Retinal pigment epithelial cell (primary cell): ENCODE measurements at regions not wholly inside any gene's neighbourhood (a gene's known extent, or its start where the extent isn't known, plus 50 kb on each side); places are given as distances from the start of the nearest gene placed in this dataset.
"Not testable (repeated sequence)": the region's sequence is repeated elsewhere in the genome, so short reads cannot be mapped to it uniquely, and the experiment has no call there.

ENCODE experiments used
- DNase-seq: peaks from one replicate; pipeline ENCODE4 v3.0.0-alpha.2; 2010; ENCODE audit warnings: low read depth
- H3K4me3 ChIP-seq: 2 replicates; pipeline ENCODE4 v1.5.1; 2011; ENCODE audit warnings: mild to moderate bottlenecking, low read length, control low read depth, moderate library complexity

DNA sequence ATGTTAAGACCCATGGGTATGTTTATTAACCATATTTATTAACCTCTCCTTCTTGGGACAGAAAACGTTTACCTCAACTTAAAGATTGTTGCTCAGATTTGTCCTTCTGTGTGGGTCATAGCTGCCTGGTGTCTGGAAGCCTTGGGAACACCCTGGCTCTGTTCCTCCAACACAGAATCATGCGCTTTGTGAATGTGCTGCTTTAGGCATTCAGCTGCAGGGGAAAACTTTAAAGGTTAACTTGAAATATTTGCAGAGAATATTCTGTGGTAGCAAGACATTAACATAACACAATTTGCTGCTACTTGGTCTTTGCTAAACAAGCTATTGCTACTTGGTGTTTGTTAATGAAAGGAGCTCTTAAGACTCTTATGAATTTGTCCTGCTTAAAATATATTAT, 50.5 kb upstream of the THOC3 start:
- not testable (repeated sequence) for DNase-seq, H3K4me3 ChIP-seq

DNA sequence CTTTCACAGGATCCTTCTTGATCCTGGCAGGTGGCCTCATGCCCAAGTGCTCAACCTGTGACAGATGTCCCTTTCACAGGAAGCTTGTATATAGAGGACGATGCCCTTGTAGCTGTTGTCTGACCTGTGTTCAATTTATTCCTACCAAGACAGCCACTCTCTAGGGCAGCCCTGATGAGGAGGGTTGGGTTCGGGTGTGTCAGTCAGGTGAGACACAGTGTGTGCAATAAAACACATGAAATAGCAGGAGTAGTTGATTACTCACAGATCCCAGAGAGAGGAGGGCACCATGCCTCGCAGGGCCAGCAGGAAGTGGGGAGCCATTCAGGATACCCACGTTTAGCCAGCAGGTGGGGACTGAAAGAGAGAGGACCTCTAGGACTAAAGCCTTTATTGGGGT, 52.7 kb upstream of the THOC3 start:
- not testable (repeated sequence) for DNase-seq, H3K4me3 ChIP-seq

DNA sequence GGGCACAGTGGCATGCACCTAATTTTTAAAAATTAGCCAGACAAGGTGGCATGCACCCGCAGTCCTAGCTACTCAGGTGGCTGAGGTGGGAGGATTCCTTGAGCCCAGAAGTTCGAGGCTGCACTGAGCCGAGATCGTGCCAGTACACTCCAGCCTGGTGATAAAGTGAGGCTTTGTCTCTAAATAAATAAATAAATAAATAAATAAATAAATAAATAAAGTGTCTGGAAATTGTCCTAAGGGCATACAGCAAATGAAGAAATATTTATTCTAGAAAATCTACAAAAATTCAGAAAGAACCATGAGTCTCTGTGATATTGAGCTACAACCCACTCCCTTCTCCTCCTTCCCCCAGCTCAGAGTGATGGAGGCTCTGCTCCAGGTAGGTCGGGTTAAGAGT, 55.4 kb upstream of the THOC3 start:
- H3K4me3 ChIP-seq, DNase-seq: not testable (repeated sequence)

DNA sequence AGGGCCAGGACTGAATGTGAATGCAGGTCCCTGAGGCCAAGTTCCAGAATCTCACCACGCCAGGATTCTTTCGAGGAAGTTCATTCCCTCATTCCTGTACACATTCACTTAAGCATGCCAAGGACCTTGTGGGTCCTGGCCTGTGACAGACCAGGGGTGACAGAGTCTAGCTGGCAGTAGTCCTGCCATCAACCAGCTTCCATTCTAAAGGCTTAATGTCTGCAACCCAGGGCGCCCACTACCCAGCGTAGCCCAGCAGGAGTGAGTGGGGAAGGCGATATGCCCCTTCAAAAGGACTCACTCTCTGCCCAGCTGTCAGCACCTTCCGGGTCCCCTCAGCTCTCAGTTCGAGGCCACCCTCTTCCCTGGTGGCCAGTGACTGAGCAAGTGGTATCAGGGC, 61.3 kb upstream of the THOC3 start:
- not testable (repeated sequence) for DNase-seq, H3K4me3 ChIP-seq

DNA sequence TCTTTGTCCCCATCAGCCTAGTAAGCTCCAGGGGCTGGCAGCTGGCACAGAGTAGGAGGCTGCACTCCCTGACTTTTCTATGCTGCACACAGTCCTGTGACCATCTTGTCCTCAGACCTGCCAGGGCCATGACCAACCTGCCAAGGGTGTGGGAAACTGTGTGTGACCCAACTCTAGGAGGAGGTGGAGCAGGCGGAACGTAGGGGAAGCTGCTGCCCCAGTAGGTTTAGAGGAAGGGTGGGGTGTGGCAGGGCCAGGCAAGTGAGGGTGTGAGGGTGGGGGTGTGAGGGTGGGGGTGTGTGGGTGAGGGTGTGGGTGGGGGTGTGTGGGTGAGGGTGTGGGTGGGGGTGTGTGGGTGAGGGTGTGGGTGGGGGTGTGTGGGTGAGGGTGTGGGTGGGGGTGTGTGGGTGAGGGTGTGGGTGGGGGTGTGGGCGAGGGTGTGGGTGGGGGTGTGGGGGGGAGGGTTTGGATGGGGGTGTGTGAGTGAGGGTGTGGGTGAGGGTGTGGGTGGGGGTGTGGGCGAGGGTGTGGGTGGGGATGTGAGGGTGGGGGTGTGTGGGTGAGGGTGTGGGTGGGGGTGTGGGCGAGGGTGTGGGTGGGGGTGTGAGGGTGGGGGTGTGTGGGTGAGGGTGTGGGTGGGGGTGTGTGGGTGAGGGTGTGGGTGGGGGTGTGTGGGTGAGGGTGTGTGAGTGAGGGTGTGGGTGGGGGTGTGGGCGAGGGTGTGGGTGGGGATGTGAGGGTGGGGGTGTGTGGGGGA, 62.4 kb upstream of the THOC3 start:
- not testable (repeated sequence) for H3K4me3 ChIP-seq, DNase-seq

DNA sequence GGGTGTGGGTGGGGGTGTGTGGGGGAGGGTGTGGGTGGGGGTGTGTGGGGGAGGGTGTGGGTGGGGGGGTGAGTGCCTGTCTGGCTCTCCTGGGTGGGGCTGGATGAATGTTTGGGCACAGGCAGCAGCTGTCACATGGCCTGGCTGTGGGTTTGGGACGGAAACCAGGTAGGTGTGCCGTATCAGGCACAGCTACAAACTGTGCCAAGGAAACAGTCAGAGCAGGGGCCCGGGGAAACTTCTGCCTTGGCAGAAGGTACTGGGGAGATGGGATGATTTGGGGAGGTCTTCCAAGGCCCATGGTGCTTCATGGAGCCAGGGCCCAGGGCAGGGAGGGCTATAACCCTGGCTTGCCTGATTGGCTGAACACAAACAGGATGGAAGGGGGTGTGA, 63.0 kb upstream of the THOC3 start:
- H3K4me3 ChIP-seq, DNase-seq: not testable (repeated sequence)

DNA sequence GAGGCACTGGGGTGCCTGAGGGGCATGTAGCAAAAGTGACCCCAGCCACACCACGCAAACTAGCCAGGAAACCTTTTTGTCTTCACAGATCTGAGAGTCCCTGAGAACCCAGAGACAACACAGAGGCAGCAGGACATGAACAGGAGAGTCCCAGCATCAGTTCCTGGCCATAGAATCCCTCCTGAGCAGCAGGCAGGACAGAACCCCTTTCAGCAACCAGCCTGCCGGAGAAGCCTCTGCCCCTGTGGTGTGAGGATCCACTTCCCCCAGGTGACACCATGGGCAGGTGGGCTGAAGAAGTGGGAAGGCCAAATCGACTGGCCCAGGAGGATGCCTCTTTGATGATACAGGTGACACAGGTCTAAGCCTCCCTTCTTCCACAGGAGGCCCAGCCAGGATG, 65.1 kb upstream of the THOC3 start:
- DNase-seq, H3K4me3 ChIP-seq: not testable (repeated sequence)

DNA sequence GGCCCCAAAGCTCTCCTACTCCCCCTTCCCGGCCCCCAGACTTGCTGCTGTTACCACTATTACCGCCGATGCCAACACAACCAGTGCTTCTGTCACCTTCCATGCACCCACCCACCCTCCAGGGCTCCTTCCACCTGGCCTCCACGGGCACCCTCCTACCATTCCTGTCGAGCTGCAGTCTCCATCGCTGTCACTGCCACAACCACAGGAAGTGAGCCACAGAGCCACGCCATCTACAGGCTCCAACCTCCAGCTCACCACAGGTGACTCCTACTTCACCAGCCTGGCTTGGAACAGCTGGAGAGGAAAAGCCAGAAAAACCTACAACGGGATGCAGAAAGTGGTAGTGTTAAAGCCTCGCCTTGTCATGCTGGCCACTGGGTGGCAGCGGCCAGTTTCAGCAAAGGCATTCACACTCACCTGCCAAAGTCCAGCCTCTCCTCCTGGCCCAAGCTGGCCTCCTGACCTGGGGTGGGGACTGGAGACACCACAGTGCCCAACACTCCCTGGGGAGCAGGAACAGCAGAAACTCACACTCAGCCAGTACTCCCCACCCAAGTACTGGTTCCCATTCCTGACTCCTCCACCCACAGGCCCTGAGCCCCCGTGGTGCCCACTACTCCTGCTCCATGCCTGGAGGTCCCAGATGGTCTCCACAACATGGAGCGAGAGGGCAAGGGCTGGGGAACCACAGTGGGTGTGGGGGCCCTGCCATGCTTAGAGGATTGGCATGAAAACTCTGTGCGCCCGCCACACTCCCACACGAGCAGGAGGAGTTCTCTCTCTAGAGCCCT, 66.5 kb upstream of the THOC3 start:
- H3K4me3 ChIP-seq, DNase-seq: not testable (repeated sequence)

DNA sequence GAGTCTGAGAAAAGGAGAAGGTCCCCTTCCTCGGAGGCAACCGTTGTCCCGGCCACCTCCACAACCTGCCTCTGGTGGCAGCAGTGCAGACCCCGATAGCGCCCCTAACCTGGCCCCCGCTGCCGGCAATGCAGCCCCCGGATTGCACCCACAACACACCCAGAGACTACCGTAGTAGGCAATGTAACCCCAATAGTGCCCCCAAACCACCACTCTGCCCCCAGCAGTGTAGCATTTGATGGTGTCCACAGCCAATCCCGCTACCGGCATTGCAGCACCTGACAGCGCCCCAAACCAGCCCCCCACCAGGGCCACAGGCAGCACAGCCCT, 67.1 kb upstream of the THOC3 start:
- not testable (repeated sequence) for DNase-seq, H3K4me3 ChIP-seq

DNA sequence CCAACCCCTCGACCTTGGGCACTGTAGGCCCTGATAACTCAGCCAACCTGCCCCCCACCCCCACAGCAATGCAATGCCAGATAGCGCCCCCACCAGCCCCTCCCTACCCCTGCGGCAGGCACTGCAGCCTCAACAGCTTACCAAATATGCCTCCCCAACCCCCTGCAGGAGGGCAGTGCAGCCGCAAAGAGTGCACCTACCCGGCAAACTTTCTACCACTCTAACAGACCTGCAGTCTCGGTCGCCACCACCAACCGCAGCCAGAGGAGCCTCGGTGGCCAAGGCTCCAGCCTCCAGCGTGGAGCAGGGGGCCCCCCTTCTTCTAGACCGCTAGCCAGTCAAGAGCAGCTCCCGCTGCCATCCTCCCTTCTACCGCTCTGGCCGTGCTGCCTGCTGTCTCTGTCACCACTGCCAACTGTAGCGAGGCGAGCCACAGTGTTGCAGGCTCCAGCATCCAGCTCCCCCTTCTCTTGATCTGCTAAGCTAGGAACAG, 67.7 kb upstream of the THOC3 start:
- DNase-seq, H3K4me3 ChIP-seq: not testable (repeated sequence)

DNA sequence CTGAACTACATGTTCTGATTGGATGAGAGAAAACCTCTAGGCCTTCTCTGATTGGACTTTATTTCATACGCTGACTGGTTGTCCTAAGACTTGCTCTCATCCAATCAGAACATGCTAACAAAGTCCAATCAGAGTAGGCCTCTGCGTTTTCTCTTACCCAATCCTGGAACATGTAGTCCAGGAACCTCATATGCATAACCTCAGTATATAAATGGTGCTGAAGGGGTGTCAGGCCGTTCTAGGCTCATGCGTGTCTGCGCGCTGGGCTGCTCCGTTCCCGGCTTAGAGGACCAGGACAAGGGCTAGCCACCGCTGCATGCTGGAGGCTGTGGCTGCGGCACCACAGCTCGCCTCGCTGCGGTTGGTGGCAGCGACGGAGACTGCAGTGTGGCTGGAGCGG, 68.3 kb upstream of the THOC3 start:
- not testable (repeated sequence) for DNase-seq

DNA sequence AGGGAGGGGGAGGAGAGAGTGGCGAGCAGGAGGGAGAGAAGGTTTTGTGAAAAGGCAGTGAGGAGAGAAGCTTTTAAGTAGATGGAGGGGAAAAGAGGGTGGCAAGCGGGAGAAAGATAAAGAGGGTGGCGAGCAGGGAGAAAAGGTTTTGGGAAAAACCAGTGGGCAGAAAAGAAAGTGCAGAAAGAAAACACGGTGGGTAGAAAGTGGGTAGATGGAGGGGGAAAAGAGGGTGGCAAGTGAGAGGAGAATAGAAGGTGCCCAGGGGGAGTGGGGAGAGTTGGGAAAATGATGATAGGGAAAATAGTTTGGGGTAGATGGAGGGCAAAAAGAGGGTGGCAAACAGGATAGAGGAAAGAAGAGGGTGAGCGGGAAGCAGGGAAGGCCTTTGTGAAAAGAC, 69.1 kb upstream of the THOC3 start:
- DNase-seq = not testable (repeated sequence)

More for the DNA sequence above, 68.3 kb upstream of the THOC3 start:
- H3K4me3 ChIP-seq = not testable (repeated sequence)

DNA sequence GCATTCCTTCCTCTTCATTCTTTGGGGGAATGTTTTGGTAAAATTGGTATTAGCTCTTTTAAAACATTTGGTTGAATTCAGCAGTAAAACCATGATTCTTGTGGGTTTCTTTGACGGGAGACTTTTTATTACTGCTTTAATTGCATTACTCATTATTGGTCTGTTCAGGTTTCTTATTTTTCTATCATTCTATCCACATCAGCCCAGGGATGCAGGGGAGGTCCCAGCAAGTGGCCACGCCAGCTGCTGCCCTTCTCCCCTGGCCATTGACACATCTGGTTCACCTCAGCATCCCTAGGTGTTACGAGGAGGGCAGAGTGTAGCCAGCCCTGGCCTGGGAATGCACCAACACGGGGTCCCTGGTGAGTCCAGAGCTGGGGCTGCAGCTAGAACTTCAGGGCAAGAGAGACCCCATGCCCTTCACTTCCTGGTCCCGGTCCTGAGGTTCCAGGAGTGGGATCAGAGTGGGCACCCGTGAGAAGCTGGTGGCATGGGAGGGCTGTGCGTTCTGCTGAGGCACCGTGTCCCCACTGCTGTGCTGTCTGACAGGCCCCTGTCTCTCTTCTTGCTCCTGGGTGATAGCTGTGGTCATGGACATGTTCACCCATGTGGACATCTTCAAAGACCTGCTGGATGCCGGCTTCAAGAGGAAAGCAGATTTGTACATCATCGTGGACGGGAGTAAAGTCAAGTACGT, 72.1 kb upstream of the THOC3 start:
- H3K4me3 ChIP-seq, DNase-seq: not testable (repeated sequence)

More for the DNA sequence above, 69.1 kb upstream of the THOC3 start:
- not testable (repeated sequence) for H3K4me3 ChIP-seq

DNA sequence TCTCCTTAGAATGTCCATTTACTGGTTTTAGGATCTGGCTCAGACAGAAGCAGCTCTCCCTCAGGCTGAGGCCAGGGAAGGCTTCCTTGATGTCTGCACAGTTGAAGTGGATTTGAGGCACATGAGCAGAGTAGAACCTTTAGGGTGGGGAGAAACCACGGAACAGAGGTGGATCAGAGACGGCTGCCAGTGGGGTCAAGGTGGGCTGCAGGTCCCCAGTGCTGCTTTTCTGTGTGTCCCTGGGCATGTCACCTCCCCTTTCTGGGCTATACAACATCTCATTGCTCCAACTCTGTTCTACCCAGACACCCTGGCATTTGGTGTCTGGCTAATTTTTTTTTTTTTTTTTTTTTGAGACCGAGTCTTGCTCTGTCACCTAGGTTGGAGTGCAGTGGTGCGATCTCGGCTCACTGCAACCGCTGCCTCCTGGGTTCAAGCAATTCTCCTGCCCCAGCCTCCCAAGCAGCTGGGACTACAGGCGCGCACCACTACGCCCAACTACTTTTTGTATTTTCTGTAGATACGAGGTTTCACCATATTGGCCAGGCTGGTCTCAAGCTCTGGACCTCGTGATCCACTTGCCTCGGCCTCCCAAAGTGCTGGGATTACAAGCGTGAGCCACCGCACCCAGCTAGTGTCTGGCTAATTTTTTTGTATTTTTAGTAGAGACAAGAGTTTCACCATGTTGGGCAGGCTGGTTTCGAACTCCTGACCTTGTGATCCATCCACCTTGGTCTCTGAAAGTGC, 73.3 kb upstream of the THOC3 start:
- not testable (repeated sequence) for DNase-seq

DNA sequence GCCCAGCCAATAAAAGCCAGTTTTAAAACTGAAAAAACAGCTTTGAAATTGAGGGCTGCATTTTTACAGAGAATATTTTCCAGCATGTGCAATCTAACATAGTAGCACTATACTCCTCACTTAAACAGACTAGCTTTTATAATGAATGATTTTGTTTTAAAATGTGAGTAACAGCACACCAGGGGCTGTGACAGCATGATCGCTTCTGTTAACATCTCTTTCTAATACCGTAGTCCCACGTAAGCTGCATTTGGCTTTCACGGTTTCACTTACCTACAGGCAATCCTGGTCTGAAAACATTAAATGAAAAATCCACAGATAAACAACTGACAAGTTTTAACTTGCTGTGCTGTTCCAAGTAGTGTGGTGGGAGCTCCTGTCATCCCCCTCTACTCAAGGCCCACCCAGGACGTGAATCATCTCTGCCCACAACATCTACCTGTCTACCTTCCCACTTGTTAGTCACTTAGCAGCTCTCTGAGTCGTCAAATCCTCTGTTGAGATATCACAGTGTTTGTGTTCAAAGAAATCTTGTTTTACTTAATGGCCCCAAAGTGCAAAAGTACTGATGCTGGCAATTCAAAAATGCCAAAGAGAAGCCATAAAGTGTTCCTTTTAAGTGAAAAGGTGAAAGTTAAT, 74.0 kb upstream of the THOC3 start:
- DNase-seq, H3K4me3 ChIP-seq: not testable (repeated sequence)

More for the DNA sequence above, 73.3 kb upstream of the THOC3 start:
- H3K4me3 ChIP-seq = not testable (repeated sequence)

DNA sequence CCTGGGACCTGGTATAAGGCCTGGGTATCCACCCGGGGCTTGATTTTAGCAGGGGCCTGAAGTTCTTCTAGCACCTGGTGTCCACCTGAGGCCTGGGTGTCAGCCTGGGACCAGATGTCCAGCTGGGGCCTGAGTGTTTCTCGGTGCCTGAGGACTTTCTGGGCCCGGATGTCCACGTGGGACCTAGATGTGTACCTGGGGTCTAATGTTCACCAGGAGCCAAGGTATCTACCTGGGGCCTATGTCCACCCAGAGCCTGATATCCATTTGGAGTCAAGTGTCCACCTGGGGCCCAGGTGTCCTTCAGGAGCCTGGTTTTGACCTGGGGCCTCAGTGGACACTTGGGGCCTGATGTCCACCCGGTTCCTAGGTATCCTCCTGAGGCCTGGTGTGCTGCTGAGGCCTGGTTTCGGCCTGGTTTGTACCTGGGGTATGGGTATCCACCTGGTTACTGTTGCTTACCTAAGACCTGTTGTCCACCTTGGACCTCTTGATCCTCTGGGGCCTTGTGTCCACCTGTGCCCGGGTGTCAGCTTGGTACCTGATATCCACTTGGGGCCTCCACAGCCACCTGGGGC, 75.2 kb upstream of the THOC3 start:
- H3K4me3 ChIP-seq, DNase-seq: not testable (repeated sequence)

DNA sequence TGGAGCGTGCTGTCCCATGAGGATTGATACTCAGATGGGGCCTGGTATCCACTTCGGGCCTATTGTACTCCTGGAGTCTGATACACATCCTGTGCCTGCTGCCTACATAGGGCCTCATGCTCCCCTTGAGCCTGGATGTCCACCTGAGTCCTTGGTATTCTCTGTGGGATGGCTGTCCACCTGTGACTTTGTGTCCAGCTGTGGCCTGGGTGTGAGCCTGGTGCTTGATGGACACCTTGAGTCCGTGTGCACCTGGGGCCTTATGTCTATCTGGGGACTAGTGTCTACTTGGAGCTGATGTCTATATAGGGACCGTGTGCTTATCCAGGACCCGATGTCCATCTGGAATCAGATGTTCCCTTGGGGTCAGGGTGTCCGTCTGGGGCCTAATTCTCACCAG, 75.9 kb upstream of the THOC3 start:
- H3K4me3 ChIP-seq, DNase-seq: not testable (repeated sequence)

DNA sequence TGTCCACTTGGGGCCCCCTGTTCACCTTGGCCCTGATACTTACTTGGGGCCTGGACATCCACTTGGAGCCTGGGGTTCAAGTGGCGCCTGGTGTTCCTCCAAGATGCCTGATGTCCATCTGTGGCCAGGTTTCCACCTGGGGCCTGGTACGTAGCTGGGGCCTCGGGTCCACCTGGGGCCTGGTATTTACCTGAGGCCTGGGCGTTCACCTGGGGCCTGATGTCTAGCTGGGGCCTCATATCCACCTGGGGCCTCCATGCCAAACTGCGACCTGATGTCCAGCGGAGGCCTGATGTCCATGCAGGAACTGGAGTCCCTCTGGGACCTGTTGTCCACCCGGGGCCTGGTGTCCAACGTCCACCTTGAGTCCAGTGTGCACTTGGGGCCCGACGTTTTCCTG, 76.3 kb upstream of the THOC3 start:
- not testable (repeated sequence) for DNase-seq, H3K4me3 ChIP-seq

DNA sequence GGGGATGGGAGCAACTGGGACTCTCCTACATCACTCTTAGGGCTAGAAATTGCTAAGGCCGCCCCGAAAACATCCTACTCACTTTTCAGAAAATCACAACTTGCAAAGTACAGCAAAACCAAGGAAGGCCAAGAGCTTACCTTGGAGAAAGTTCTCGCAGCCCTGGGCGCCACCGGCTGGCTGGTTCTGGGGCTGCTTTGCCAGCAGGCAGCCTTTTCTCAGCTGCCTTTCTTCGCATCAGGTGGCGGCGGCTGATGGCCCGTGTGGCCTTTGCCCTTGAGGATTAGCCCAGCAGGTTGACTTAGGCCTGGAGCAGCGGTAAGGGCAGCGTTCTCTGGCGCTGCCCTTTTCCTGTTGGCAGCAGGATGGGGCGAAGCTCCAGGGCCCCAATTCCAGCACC, 77.3 kb upstream of the THOC3 start:
- H3K4me3 ChIP-seq, DNase-seq: not testable (repeated sequence)
